ENCODE measurements at regions not wholly inside any gene's neighbourhood (a gene's known extent, or its start where the extent isn't known, plus 50 kb on each side); places are given as distances from the start of the nearest gene placed in this dataset.

- no peak for TF ChIP-seq ZNF462 (CRISPR knock-in tag; IDR thresholded peaks at IDR 0.05)
- no peak for TF ChIP-seq CREB1 (CRISPR knock-in tag; IDR thresholded peaks at IDR 0.05; ENCODE audit: low read depth)
- TF ChIP-seq POLR2AphosphoS5 (IDR thresholded peaks at IDR 0.05; ENCODE audit: low read depth) = no peak
- TF ChIP-seq EZH2phosphoT487 (IDR thresholded peaks at IDR 0.05; ENCODE audit: unreplicated experiment) = no peak
- TF ChIP-seq STAT1 (IDR thresholded peaks at IDR 0.05; ENCODE audit: unreplicated experiment) = no peak
Observed at GRCh38 chr12:111029305-111029704, 108.9 kb upstream of the MYL2 start (continued).

GRCh38 chr12:111028830-111029229 lies 108.5 kb upstream of the MYL2 start:
- H2AFZ ChIP-seq = 0 out of 2 replicates have a peak overlapping the region, but pooled peaks have one; percentile 69
- H3K27me3 Mint-ChIP-seq (ENCODE audit: insufficient read depth, low read depth, poor library complexity) = peaks cover 17% of the 10 kb centered on the region
- TF ChIP-seq ETS1 (IDR thresholded peaks at IDR 0.05) (no peak), POLR2AphosphoS5 (IDR thresholded peaks at IDR 0.05; ENCODE audit: low read depth) (no peak), CTCF (conservative IDR thresholded peaks at IDR 0.05; ENCODE audit: low read depth in 2 of 2) (no peak), ZNF331 (CRISPR knock-in tag; IDR thresholded peaks at IDR 0.05; ENCODE audit: low read depth) (no peak), CREB1 (CRISPR knock-in tag; IDR thresholded peaks at IDR 0.05; ENCODE audit: low read depth) (no peak)

More at GRCh38 chr12:111028830-111029229, 108.5 kb upstream of the MYL2 start:
- H3K79me2 ChIP-seq (replicated peaks; ENCODE audit: insufficient read depth) = no peaks in the 10 kb centered on the region
- H3K9me2 ChIP-seq (ENCODE audit: insufficient read depth) = no peaks in the 10 kb centered on the region
- Mint-ChIP-seq H3K4me1 (peaks cover 35% of the 10 kb centered on the region), H3K9me3 (no peaks in the 10 kb centered on the region), H3K4me3 (no peak overlapping the region), H3K27ac (no peak overlapping the region), H3K36me3 (ENCODE audit: low read depth) (no peaks in the 10 kb centered on the region; the same call in 2 of the 3 replicates)
- DNase-seq (ENCODE audit: low spot score) (peak; percentile 46), ATAC-seq (peak; percentile 17)
- no peak overlapping the region for H3K27ac ChIP-seq (ENCODE audit: low read depth)
- H4K20me1 ChIP-seq (replicated peaks; ENCODE audit: insufficient read depth) = no peaks in the 10 kb centered on the region
- no peak overlapping the region for H3K4me3 ChIP-seq
- H3K4me2 ChIP-seq = no peak overlapping the region
- H3K27me3 ChIP-seq (ENCODE audit: insufficient read depth) = peaks cover 19% of the 10 kb centered on the region
- H3K4me1 ChIP-seq (ENCODE audit: insufficient read depth) = peaks cover 14% of the 10 kb centered on the region
- H3F3A ChIP-seq (replicated peaks; ENCODE audit: low read depth) = no peaks in the 10 kb centered on the region
- no peaks in the 10 kb centered on the region for H3K36me3 ChIP-seq (ENCODE audit: insufficient read depth)
